ENCODE measurements at regions not wholly inside any gene's neighbourhood (a gene's known extent, or its start where the extent isn't known, plus 50 kb on each side); places are given as distances from the start of the nearest gene placed in this dataset.

GRCh38 chr16:60510941-60511340 is 1525.3 kb downstream of the CDH8 start:
- TF ChIP-seq PHF8 (IDR thresholded peaks at IDR 0.05; ENCODE audit: borderline replicate concordance, low read depth): no peak
- TF ChIP-seq HEYL (CRISPR knock-in tag; IDR thresholded peaks at IDR 0.05): no peak
- TF ChIP-seq HOXA7 (CRISPR knock-in tag; IDR thresholded peaks at IDR 0.05): no peak
- TF ChIP-seq EHMT2 (IDR thresholded peaks at IDR 0.05; ENCODE audit: low read depth): no peak
- no peak for TF ChIP-seq RFX5 (IDR thresholded peaks at IDR 0.05)
- no peak overlapping the region for H3K27ac ChIP-seq
- ChIA-PET CTCF (no interaction called here), POLR2A (no interaction called here)
- 48% methylated on average over 3 of the region's 3 CpGs for WGBS (ENCODE audit: missing lambda C conversion rate)
- ATAC-seq (no peak), DNase-seq (ENCODE audit: low read depth in 1 of 2, low spot score in 1 of 2) (no peak), FAIRE-seq (no peak)
- no peaks in the 10 kb centered on the region for H3K4me1 ChIP-seq
- no peak overlapping the region for H3K4me3 ChIP-seq
- no peak overlapping the region for H3K4me2 ChIP-seq
- no peaks in the 10 kb centered on the region; the same call in 2 of the 3 replicates for H3K9me3 ChIP-seq

DNA sequence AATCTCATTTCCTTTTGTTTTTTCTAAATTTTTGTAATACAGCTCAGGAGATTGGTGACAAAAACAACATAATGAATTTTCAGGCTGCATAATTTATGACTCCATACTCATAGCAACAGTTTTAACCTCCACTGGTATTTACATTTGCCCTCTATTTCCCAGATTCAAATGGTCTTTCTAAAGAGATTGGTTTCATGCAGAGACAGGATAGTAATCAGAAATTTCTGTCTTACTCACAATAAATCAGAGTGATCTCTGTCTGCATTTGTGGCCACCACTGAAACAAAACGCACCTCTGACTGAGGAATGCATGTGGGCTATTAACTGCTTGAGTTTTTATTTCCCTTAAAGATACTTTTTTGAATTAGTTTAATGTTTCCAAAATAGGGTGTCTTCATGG is 1526.0 kb downstream of the CDH8 start:
- WGBS (ENCODE audit: missing lambda C conversion rate): 5% methylated on average over 1 of the region's 1 CpG
- CTCF ChIA-PET: no interaction called here

GRCh38 chr16:60491273-60491672 is 1545.0 kb downstream of the CDH8 start:
- Histone ChIP-seq H3K9me3 (no peaks in the 10 kb centered on the region), H3K4me2 (no peak overlapping the region), H3K4me3 (no peak overlapping the region), H3K27ac (no peak overlapping the region), H3K4me1 (no peaks in the 10 kb centered on the region)
- TF ChIP-seq GATA3 (IDR thresholded peaks at IDR 0.05; ENCODE audit: borderline replicate concordance) (no peak), HOXB5 (CRISPR knock-in tag; IDR thresholded peaks at IDR 0.05) (no peak)
- FAIRE-seq: no peak
- ChIA-PET CTCF (no interaction called here), POLR2A (no interaction called here)
- no peak for DNase-seq (ENCODE audit: low read depth in 1 of 2, low spot score in 1 of 2)
- 2% methylated on average over 3 of the region's 3 CpGs for WGBS (ENCODE audit: missing lambda C conversion rate)
- no peak for ATAC-seq

More for the DNA sequence above, 1526.0 kb downstream of the CDH8 start:
- TF ChIP-seq POLR2AphosphoS2 (conservative IDR thresholded peaks at IDR 0.05; ENCODE audit: low read length): no peak
- no peak for TF ChIP-seq FOSB (CRISPR knock-in tag; IDR thresholded peaks at IDR 0.05)
- TF ChIP-seq ZFP36 (IDR thresholded peaks at IDR 0.05; ENCODE audit: borderline replicate concordance, partially characterized antibody): no peak
- TF ChIP-seq CEBPB (IDR thresholded peaks at IDR 0.05): no peak
- no peak for TF ChIP-seq CHD4 (IDR thresholded peaks at IDR 0.05; ENCODE audit: borderline replicate concordance)
- TF ChIP-seq CBX2 (IDR thresholded peaks at IDR 0.05; ENCODE audit: borderline replicate concordance, low read depth): no peak
- no peak for TF ChIP-seq SREBF2 (IDR thresholded peaks at IDR 0.05)
- TF ChIP-seq EP300 (IDR thresholded peaks at IDR 0.05): no peak
- no peak for TF ChIP-seq HOXB13 (CRISPR knock-in tag; IDR thresholded peaks at IDR 0.05; ENCODE audit: low read depth)
- TF ChIP-seq CBX8 (IDR thresholded peaks at IDR 0.05): no peak
- TF ChIP-seq HOXA7 (CRISPR knock-in tag; IDR thresholded peaks at IDR 0.05): no peak
- no peak for TF ChIP-seq EHF (CRISPR knock-in tag; IDR thresholded peaks at IDR 0.05)
- H3K4me2 ChIP-seq: no peak overlapping the region
- DNase-seq (ENCODE audit: low read depth in 1 of 2, low spot score in 1 of 2) (no peak), FAIRE-seq (no peak), ATAC-seq (no peak)
- no peak overlapping the region for H3K27ac ChIP-seq
- no peaks in the 10 kb centered on the region for H3K9me3 ChIP-seq
- H3K4me1 ChIP-seq: no peaks in the 10 kb centered on the region
- H3K4me3 ChIP-seq: no peak overlapping the region
- POLR2A ChIA-PET: no interaction called here

GRCh38 chr16:60485872-60486489 is 1550.3 kb downstream of the CDH8 start:
- H3K4me1 ChIP-seq: no peaks in the 10 kb centered on the region
- H3K9me3 ChIP-seq: no peaks in the 10 kb centered on the region
- no peak for ATAC-seq
- CTCF ChIA-PET: no interaction called here
- no peak overlapping the region for H3K4me3 ChIP-seq
- H3K27ac ChIP-seq: no peak overlapping the region
- FAIRE-seq: no peak
- TF ChIP-seq MAZ (IDR thresholded peaks at IDR 0.05; ENCODE audit: borderline replicate concordance, low read depth, low read length) (no peak), HDAC2 (IDR thresholded peaks at IDR 0.05) (no peak), HOXA7 (CRISPR knock-in tag; IDR thresholded peaks at IDR 0.05) (no peak), ZNF302 (CRISPR knock-in tag; IDR thresholded peaks at IDR 0.05) (no peak), HOXB13 (CRISPR knock-in tag; IDR thresholded peaks at IDR 0.05; ENCODE audit: low read depth) (no peak), REST (IDR thresholded peaks at IDR 0.05) (no peak), HOXB5 (CRISPR knock-in tag; IDR thresholded peaks at IDR 0.05) (no peak), EP300 (IDR thresholded peaks at IDR 0.05) (no peak), SMC3 (IDR thresholded peaks at IDR 0.05) (no peak), RARB (CRISPR knock-in tag; IDR thresholded peaks at IDR 0.05) (no peak), FOSL2 (IDR thresholded peaks at IDR 0.05) (no peak), FOSL2 (CRISPR knock-in tag; IDR thresholded peaks at IDR 0.05) (no peak), NFE2L2 (conservative IDR thresholded peaks at IDR 0.05; ENCODE audit: low read length) (no peak)
- TF ChIP-seq, protein P1, sequence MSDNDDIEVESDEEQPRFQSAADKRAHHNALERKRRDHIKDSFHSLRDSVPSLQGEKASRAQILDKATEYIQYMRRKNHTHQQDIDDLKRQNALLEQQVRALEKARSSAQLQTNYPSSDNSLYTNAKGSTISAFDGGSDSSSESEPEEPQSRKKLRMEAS (IDR thresholded peaks at IDR 0.05): no peak
- POLR2A ChIA-PET: no interaction called here
- DNase-seq (ENCODE audit: low read depth in 1 of 2, low spot score in 1 of 2): no peak
- no peak overlapping the region for H3K4me2 ChIP-seq
- 6% methylated on average over 1 of the region's 1 CpG for WGBS (ENCODE audit: missing lambda C conversion rate)
